MM.1S (cell line): ENCODE measurements at regions not wholly inside any gene's neighbourhood (a gene's known extent, or its start where the extent isn't known, plus 50 kb on each side); places are given as distances from the start of the nearest gene placed in this dataset.

Experiments used
- CTCF ChIP-seq: fragments of 300-600 bp; sonication (generic); IDR thresholded peaks from 2 replicates; pipeline ENCODE4 v1.5.1; 2016; ENCODE audit warnings: antibody characterized with exemption, low read length, mixed read lengths
- EZH2 ChIP-seq: fragments of 300-600 bp; sonication (generic); optimal IDR thresholded peaks from 2 replicates; pipeline ENCODE3; 2017; ENCODE audit warnings: low read depth, mild to moderate bottlenecking, antibody characterized with exemption, low read length, mixed read lengths
- EZH2phosphoT487 ChIP-seq: fragments of 300-600 bp; sonication (generic); IDR thresholded peaks from 2 replicates; pipeline ENCODE4 v1.6.1; 2018; ENCODE audit warnings: antibody characterized with exemption, low read length

GRCh38 chr14:71550367-71550766 is 381.9 kb upstream of the RGS6 start:
- TF ChIP-seq CTCF (no peak), EZH2 (no peak), EZH2phosphoT487 (no peak)
